HUES6 (cell line): ENCODE measurements at regions not wholly inside any gene's neighbourhood (a gene's known extent, or its start where the extent isn't known, plus 50 kb on each side); places are given as distances from the start of the nearest gene placed in this dataset.

Experiments used
- H3K27ac ChIP-seq: 2 replicates; pipeline ENCODE4 v1.7.0; 2013; ENCODE audit warnings: low read depth, mild to moderate bottlenecking, low read length, inconsistent platforms
- H3K27me3 ChIP-seq: 2 replicates; pipeline ENCODE4 v1.6.1; 2013; ENCODE audit warnings: low read length; ENCODE audit not compliant: control insufficient read depth, insufficient read depth
- H3K36me3 ChIP-seq: 2 replicates; pipeline ENCODE4 v1.6.1; 2013; ENCODE audit warnings: low read length; ENCODE audit not compliant: control insufficient read depth, insufficient read depth
- H3K4me1 ChIP-seq: 2 replicates; pipeline ENCODE4 v1.6.1; 2013; ENCODE audit warnings: low read length; ENCODE audit not compliant: control insufficient read depth, insufficient read depth
- H3K4me3 ChIP-seq: 2 replicates; pipeline ENCODE4 v1.5.1; 2013; ENCODE audit warnings: low read depth, low read length
- H3K9ac ChIP-seq: one replicate; pipeline ENCODE4 v1.6.1; 2013; ENCODE audit warnings: mild to moderate bottlenecking, low read length
- H3K9me3 ChIP-seq: 2 replicates; pipeline ENCODE4 v1.6.1; 2013; ENCODE audit warnings: low read depth, low read length; ENCODE audit not compliant: control insufficient read depth, insufficient read depth

DNA sequence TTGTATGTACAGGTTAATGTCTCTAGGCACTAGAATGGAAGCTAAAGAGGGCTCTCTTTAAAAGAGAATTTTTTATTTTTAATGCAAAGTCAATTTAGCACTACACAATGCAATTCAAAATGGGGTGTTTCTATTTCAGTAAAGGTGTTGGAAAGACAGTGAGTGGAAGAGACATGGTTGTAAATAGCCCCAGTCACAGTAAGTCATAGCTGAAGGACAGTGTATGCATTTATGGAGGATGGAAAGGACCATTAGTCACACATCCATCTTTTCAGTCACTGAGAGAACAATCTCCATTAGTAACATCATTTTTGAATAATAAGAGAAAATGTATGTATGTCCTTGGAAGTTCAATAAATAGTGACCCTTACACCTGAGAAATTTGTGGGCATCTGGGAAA lies 148.0 kb downstream of the PDHA2 start:
- Histone ChIP-seq H3K27me3 (no peaks in the 10 kb centered on the region), H3K9me3 (peaks cover 4% of the 10 kb centered on the region; the same call in 1 of the 2 replicates), H3K36me3 (no peaks in the 10 kb centered on the region), H3K4me1 (no peaks in the 10 kb centered on the region), H3K9ac (no peak overlapping the region), H3K4me3 (no peak overlapping the region), H3K27ac (no peak overlapping the region)

DNA sequence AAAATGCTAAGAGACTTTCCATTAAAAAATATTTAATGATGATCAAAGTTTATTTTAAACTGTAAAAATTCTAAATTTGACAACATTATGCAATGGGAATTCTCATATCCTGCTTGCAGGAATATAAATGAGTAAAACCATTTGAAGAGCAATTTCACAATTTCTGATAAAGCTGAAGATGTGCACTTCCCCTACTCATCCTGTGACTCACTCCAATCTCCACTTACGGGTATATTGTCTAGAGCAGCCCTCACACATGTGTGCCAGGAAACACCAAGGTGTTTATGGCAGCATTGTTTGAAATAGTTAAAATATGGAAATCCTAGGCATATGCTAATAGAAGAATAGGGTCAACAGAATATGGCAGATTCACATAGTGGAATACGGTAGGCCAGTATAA lies 158.4 kb downstream of the PDHA2 start:
- Histone ChIP-seq H3K4me1 (no peaks in the 10 kb centered on the region), H3K36me3 (no peaks in the 10 kb centered on the region), H3K9me3 (no peaks in the 10 kb centered on the region), H3K27me3 (no peaks in the 10 kb centered on the region), H3K9ac (no peak overlapping the region), H3K4me3 (no peak overlapping the region), H3K27ac (no peak overlapping the region)

DNA sequence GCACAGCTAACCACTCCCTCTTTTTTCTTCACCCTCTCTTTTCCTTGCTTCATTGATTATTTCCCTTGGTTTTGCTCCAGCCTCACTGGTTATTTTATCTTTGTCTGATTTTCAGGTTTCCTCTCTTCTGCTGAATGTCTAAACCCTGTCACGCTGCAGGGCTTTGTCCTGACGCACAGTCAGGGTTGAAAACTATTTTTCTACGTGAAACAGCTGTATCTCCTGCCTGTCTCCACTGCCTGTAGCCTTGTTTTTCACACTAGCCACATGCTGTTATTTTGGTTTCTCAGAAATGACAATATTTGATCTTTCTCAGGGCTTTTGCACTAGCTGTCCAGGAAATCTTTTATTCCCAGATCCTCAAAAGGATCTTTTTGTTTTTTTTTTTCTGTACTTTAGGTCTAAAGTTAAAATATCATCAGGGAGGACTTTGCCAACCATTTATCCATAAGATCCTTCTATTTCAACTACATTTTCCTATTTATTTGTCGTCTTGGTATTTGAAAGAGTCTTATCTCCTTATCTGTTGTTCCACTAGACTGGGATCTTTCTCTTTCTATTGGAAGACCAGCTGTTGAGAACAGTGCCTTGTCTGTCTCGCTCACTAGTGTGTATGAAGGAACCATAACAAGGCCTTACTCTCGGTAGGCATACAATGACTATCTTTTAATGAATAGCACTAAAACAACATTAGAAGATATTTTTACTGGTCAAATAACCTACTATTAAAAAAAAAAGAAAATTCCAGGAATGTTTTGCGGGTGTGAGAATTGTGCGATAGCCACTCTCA lies 164.3 kb downstream of the PDHA2 start:
- no peak overlapping the region for H3K27ac ChIP-seq
- H3K36me3 ChIP-seq, result no peaks in the 10 kb centered on the region
- no peak overlapping the region for H3K9ac ChIP-seq
- no peaks in the 10 kb centered on the region for H3K27me3 ChIP-seq
- no peak overlapping the region for H3K4me3 ChIP-seq
- H3K9me3 ChIP-seq, result no peaks in the 10 kb centered on the region
- no peaks in the 10 kb centered on the region for H3K4me1 ChIP-seq

DNA sequence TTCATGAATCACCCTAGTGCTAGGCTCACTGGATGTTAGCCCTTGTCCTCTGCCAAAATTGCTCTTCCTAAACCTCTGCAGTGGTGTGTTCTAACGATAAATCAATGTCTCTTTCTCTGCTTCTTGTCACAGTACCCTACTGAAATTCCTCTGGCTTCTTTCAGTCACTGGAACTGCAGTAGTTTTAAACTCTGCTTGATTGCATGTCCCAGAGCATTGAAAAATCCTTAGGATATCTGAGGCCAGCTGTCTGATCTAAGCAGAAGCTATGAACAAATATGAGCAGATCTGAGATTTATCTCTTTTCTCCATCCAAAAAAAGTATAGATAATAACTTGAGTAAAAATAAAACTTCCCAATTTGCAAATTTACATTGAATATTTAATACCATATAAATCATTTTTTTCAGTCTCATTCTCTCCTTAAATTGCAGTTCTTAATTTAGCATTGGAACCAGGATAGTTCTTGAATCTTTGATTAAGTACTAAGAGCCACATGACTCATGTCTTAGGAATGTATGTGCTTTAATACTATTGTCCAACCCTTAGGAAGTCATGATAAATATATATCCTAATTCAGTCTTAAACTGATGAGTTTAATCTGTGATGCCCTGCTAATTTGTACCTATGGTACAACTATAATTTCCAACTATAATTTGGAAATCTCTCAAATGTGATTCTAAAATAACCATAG lies 169.7 kb downstream of the PDHA2 start:
- Histone ChIP-seq H3K4me3 (no peak overlapping the region), H3K36me3 (no peaks in the 10 kb centered on the region), H3K4me1 (0 out of 2 replicates have a peak, but pooled peaks cover 3% of the 10 kb centered on the region), H3K9ac (no peak overlapping the region), H3K27me3 (no peaks in the 10 kb centered on the region), H3K27ac (no peak overlapping the region), H3K9me3 (no peaks in the 10 kb centered on the region)

DNA sequence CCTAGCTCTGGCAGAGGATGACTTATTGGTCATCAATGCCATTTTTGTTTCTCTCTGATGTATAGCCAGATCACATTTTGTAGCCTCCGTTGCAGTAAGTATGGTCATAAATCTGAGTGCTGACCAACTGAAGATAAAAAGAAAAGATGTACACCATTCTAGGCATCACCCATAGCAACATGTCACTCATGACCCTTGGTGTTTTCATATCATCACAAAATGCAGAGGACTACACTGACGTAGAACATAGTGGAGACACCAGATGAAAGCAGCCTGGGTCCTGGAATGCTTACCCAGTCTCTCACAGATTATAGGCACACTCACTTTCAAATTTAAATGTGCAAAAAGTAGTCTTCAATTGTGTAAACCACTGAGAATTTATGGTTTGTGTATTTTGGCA lies 172.8 kb downstream of the PDHA2 start:
- no peak overlapping the region for H3K9ac ChIP-seq
- 0 out of 2 replicates have a peak, but pooled peaks cover 3% of the 10 kb centered on the region for H3K4me1 ChIP-seq
- no peak overlapping the region for H3K27ac ChIP-seq
- no peaks in the 10 kb centered on the region for H3K27me3 ChIP-seq
- no peaks in the 10 kb centered on the region for H3K9me3 ChIP-seq
- H3K4me3 ChIP-seq, result no peak overlapping the region
- H3K36me3 ChIP-seq, result no peaks in the 10 kb centered on the region

DNA sequence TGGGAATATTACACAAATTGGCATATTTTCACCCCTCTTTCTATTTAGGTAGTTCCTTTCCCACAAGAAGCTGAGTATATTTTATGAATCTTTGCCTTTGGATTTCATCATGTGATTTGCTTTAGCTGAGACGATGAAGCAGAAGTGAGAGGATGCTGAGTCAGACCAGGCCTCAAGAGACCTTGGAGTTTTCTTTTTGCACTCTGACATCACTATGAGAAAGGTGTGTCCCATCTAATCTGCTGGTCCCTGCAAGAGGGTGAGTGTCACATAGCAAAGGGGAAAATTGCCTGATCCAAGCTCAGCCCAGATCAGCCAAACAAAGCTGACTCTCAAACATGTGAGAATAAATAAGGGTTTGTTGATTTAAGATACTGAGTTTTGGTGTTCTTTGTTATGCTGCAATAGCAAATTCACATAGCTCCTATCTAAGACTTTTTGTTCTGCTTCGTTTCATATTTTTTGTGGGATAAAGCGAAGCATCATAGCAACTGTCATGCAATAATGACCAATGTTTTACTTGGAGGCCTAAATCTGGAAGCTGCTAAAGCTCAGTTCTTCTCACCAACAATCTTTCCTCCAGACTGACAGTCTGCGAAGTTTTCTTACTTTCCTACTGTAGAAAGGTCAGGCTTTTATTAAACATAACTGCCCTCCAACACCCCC lies 176.9 kb downstream of the PDHA2 start:
- H3K4me3 ChIP-seq, result no peak overlapping the region
- H3K9ac ChIP-seq, result no peak overlapping the region
- 0 out of 2 replicates have a peak, but pooled peaks cover 3% of the 10 kb centered on the region for H3K4me1 ChIP-seq
- H3K36me3 ChIP-seq, result no peaks in the 10 kb centered on the region
- no peaks in the 10 kb centered on the region for H3K27me3 ChIP-seq
- H3K27ac ChIP-seq, result no peak overlapping the region
- H3K9me3 ChIP-seq, result no peaks in the 10 kb centered on the region

DNA sequence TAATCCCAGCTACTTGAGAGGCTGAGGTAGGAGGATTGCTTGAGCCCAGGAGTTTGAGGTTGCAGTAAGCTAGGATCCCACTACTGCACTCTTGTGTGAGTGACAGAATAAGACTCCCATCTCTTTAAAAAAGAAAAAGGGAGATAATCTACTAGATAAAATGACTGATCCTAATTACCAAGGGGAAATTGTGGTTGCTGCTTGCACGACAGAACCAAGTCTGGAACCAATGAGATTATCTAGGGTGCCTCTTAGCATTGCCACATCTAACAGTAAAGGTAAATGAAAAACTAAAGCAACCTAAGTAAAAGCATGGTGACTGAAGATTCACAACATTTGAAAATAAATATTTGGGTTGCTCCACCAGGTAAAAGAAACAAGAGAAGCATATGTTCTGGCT lies 185.1 kb downstream of the PDHA2 start:
- H3K9ac ChIP-seq, result no peak overlapping the region
- no peaks in the 10 kb centered on the region for H3K9me3 ChIP-seq
- no peak overlapping the region for H3K27ac ChIP-seq
- H3K4me3 ChIP-seq, result no peak overlapping the region
- H3K36me3 ChIP-seq, result no peaks in the 10 kb centered on the region
- H3K4me1 ChIP-seq, result no peaks in the 10 kb centered on the region
- H3K27me3 ChIP-seq, result no peaks in the 10 kb centered on the region

DNA sequence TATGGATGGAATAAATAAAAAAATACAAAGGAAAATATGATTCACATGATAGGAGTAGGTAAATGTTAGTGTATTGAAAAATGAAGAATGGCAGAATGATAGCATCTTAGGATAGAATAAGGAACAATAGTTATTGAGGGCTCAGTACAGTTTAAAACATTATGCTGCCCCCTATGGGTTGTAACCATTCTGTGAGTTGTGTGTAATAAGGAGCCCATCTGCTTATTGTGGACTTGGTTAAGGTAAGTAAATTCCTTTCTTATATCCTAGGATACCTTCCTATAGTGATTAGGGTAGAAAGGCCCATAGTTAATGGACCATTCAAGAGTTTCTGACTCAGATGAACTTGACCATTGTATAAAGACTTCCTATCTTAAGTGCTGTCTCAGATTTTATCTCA lies 195.8 kb downstream of the PDHA2 start:
- Histone ChIP-seq H3K9ac (no peak overlapping the region), H3K36me3 (no peaks in the 10 kb centered on the region), H3K9me3 (no peaks in the 10 kb centered on the region), H3K27me3 (no peaks in the 10 kb centered on the region), H3K4me1 (no peaks in the 10 kb centered on the region), H3K27ac (no peak overlapping the region), H3K4me3 (no peak overlapping the region)

DNA sequence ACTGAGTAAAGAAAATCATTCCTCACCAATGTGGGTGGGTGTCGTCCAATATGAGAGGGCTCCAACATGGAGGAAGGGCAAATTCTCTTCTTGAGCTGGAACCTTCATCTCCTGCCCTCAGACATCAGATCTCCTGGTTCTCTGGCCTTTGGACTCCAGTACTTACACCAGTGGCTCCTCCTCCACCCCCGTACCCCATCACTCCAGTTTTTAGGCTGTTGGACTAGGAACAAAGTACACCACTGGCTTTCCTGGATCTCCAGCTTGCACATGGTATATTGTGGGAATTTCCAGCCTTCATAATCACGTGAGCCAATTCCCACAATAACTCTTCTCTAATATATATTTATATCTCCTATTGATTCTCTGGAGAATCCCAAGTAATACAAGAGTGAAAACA lies 196.9 kb downstream of the PDHA2 start:
- Histone ChIP-seq H3K9me3 (no peaks in the 10 kb centered on the region), H3K27me3 (no peaks in the 10 kb centered on the region), H3K4me1 (no peaks in the 10 kb centered on the region), H3K36me3 (no peaks in the 10 kb centered on the region), H3K9ac (no peak overlapping the region), H3K27ac (no peak overlapping the region), H3K4me3 (no peak overlapping the region)

DNA sequence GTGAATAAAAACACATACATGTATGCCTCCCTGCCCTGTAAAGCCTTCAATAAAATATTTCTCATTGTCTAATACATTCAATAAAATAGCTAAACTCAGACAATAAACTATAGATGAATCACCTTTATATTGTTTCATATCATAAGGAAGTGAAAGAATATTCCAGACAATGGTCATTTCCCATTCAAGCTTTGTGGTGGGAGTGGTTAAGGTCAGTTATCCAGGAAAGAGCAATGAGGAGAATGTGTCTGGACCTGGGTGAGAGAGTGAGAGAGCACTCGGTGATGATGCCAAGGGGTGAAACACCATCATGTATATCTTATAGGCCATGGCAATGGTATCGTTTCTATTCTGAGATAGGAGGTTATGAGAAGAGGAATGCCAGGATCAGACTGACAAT lies 197.8 kb downstream of the PDHA2 start:
- H3K36me3 ChIP-seq, result no peaks in the 10 kb centered on the region

DNA sequence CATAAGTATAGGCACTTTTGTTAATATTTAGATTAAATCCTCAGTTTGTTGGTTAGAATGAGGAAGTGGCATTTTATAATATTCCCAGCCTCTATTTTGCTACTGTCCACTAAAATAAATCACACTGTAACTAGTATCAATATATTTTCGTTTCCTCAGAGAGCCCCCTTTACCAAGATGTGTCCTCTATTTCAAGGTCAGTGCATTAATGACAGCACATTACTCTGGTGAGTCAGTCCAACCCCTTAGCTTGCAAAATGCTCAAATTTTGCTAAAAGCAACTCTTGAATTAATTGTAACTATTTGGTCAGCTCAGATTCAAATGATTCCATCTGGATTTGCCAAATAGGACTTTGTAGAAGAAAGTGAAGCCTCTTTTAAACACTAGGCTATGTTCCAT lies 199.3 kb downstream of the PDHA2 start:
- Histone ChIP-seq H3K4me3 (no peak overlapping the region), H3K27me3 (no peaks in the 10 kb centered on the region), H3K27ac (no peak overlapping the region), H3K36me3 (no peaks in the 10 kb centered on the region), H3K4me1 (no peaks in the 10 kb centered on the region), H3K9ac (no peak overlapping the region), H3K9me3 (no peaks in the 10 kb centered on the region)

More for the DNA sequence above, 197.8 kb downstream of the PDHA2 start:
- no peaks in the 10 kb centered on the region for H3K27me3 ChIP-seq
- no peaks in the 10 kb centered on the region for H3K9me3 ChIP-seq
- H3K27ac ChIP-seq, result no peak overlapping the region
- no peak overlapping the region for H3K9ac ChIP-seq
- H3K4me1 ChIP-seq, result no peaks in the 10 kb centered on the region
- no peak overlapping the region for H3K4me3 ChIP-seq
